Trophoblast cell (in vitro differentiated cells and primary cell): ENCODE measurements at regions not wholly inside any gene's neighbourhood (a gene's known extent, or its start where the extent isn't known, plus 50 kb on each side); places are given as distances from the start of the nearest gene placed in this dataset.

Experiments used
- DNase-seq, 2 donors: peaks; one replicate each; pipeline ENCODE4 v3.0.0-alpha.2; 2016
- H2AFZ ChIP-seq: 2 replicates; pipeline ENCODE4 v1.6.1; 2013; ENCODE audit warnings: low read length, moderate library complexity, mild to moderate bottlenecking; ENCODE audit not compliant: insufficient read depth, poor library complexity
- H2AK5ac ChIP-seq: 2 replicates; pipeline ENCODE4 v1.6.1; 2013; ENCODE audit warnings: mild to moderate bottlenecking, low read length
- H2BK120ac ChIP-seq: 2 replicates; pipeline ENCODE4 v1.6.1; 2013; ENCODE audit warnings: low read length, mild to moderate bottlenecking, moderate library complexity; ENCODE audit not compliant: insufficient read depth, poor library complexity
- H2BK12ac ChIP-seq: 2 replicates; pipeline ENCODE4 v1.6.1; 2013; ENCODE audit warnings: mild to moderate bottlenecking, low read length, moderate library complexity
- H2BK5ac ChIP-seq: 2 replicates; pipeline ENCODE4 v1.6.1; 2013; ENCODE audit warnings: low read length, low read depth, moderate library complexity, mild to moderate bottlenecking; ENCODE audit not compliant: poor library complexity
- H3K14ac ChIP-seq: 2 replicates; pipeline ENCODE4 v1.6.1; 2013; ENCODE audit warnings: mild to moderate bottlenecking, low read length
- H3K18ac ChIP-seq: 2 replicates; pipeline ENCODE4 v1.6.1; 2013; ENCODE audit warnings: mild to moderate bottlenecking, low read length
- H3K23ac ChIP-seq: 2 replicates; pipeline ENCODE4 v1.6.1; 2013; ENCODE audit warnings: low read length
- H3K27ac ChIP-seq: 2 replicates; pipeline ENCODE4 v1.5.1; 2013; ENCODE audit warnings: low read depth, mild to moderate bottlenecking, inconsistent platforms, low read length, moderate library complexity
- H3K27me3 ChIP-seq: 2 replicates; pipeline ENCODE4 v1.6.1; 2013; ENCODE audit warnings: inconsistent platforms, mild to moderate bottlenecking, low read length, moderate library complexity; ENCODE audit not compliant: insufficient read depth
- H3K36me3 ChIP-seq, 2 experiments: 1 replicate in 1 of 2; 2 replicates in 1 of 2; pipeline ENCODE4 v1.6.1; 2013; ENCODE audit warnings: low read length in 2 of 2, mild to moderate bottlenecking in 2 of 2, moderate library complexity in 1 of 2; ENCODE audit not compliant: insufficient read depth in 2 of 2, control insufficient read depth in 1 of 2
- H3K4ac ChIP-seq: 2 replicates; pipeline ENCODE4 v1.6.1; 2013; ENCODE audit warnings: low read depth, mild to moderate bottlenecking, low read length, moderate library complexity
- H3K4me1 ChIP-seq, 2 experiments: 1 replicate in 1 of 2; 2 replicates in 1 of 2; pipeline ENCODE4 v1.6.1; 2013; ENCODE audit warnings: low read length in 2 of 2, mild to moderate bottlenecking in 2 of 2, moderate library complexity in 1 of 2; ENCODE audit not compliant: insufficient read depth in 2 of 2, control insufficient read depth in 1 of 2
- H3K4me2 ChIP-seq: 2 replicates; pipeline ENCODE4 v1.6.1; 2013; ENCODE audit warnings: inconsistent platforms, mild to moderate bottlenecking, low read length, moderate library complexity
- H3K4me3 ChIP-seq: 2 replicates; pipeline ENCODE4 v1.5.1; 2013; ENCODE audit warnings: mild to moderate bottlenecking, low read depth, low read length, inconsistent platforms
- H3K79me1 ChIP-seq: one replicate; pipeline ENCODE4 v1.6.1; 2013; ENCODE audit warnings: low read length
- H3K79me2 ChIP-seq: 2 replicates; pipeline ENCODE4 v1.6.1; 2013; ENCODE audit warnings: low read length, mild to moderate bottlenecking; ENCODE audit not compliant: control insufficient read depth, insufficient read depth, poor library complexity
- H3K9ac ChIP-seq: 2 replicates; pipeline ENCODE4 v1.6.1; 2013; ENCODE audit warnings: mild to moderate bottlenecking, low read length
- H3K9me3 ChIP-seq: 2 replicates; pipeline ENCODE4 v1.6.1; 2013; ENCODE audit warnings: low read depth, mild to moderate bottlenecking, control low read depth, inconsistent platforms, low read length; ENCODE audit not compliant: insufficient read depth
- H4K12ac ChIP-seq: 2 replicates; pipeline ENCODE4 v1.6.1; 2013; ENCODE audit warnings: low read depth, mild to moderate bottlenecking, low read length, moderate library complexity
- H4K8ac ChIP-seq: 2 replicates; pipeline ENCODE4 v1.6.1; 2013; ENCODE audit warnings: low read depth, mild to moderate bottlenecking, low read length, moderate library complexity
- H4K91ac ChIP-seq: one replicate; pipeline ENCODE4 v1.6.1; 2013; ENCODE audit warnings: low read depth, mild to moderate bottlenecking, low read length, moderate library complexity
- WGBS: extraction: QIAGEN DNeasy Blood & Tissue Kit; methylation state at CpG from one replicate; pipeline ENCODE4 v1.1.7; 2013; ENCODE audit warnings: missing lambda C conversion rate; ENCODE audit not compliant: insufficient read length, insufficient coverage; ENCODE audit errors: extremely low coverage; 5-methylcytosine and 5-hydroxymethylcytosine counted together

- Histone ChIP-seq H2BK120ac (no peak overlapping the region), H3K14ac (no peak overlapping the region), H3K27ac (no peak overlapping the region), H2AK5ac (no peak overlapping the region), H3K27me3 (no peaks in the 10 kb centered on the region), H3K4me3 (no peak overlapping the region), H3K4me1 (no peaks in the 10 kb centered on the region), H4K91ac (no peak overlapping the region), H3K9me3 (no peaks in the 10 kb centered on the region), H2BK5ac (no peak overlapping the region), H3K9ac (no peak overlapping the region), H3K23ac (no peak overlapping the region), H2BK12ac (no peak overlapping the region), H3K36me3 (no peaks in the 10 kb centered on the region), H3K4me2 (no peak overlapping the region), H4K12ac (no peak overlapping the region), H3K4ac (no peak overlapping the region), H3K79me2 (no peaks in the 10 kb centered on the region), H3K18ac (no peak overlapping the region), H2AFZ (no peak overlapping the region), H4K8ac (no peak overlapping the region), H3K79me1 (no peaks in the 10 kb centered on the region)
- DNase-seq: no peak
- no CpG with 5 or more reads among the region's 2 CpGs for WGBS
These were observed 670.4 kb upstream of the GOT2 start for GRCh38 chr16:59404509-59404908.

- H3K9me3 ChIP-seq: no peaks in the 10 kb centered on the region
These were observed 666.7 kb upstream of the GOT2 start for GRCh38 chr16:59400830-59401229.

GRCh38 chr16:59397638-59398037, 663.5 kb upstream of the GOT2 start:
- H4K12ac ChIP-seq: no peak overlapping the region
- H3K14ac ChIP-seq: no peak overlapping the region
- H3K27me3 ChIP-seq: no peaks in the 10 kb centered on the region
- no peak overlapping the region for H2AK5ac ChIP-seq
- H2BK5ac ChIP-seq: no peak overlapping the region
- H2BK120ac ChIP-seq: no peak overlapping the region
- H3K18ac ChIP-seq: no peak overlapping the region
- no peak overlapping the region for H2AFZ ChIP-seq
- DNase-seq: no peak
- no peaks in the 10 kb centered on the region for H3K36me3 ChIP-seq
- H3K9me3 ChIP-seq: no peaks in the 10 kb centered on the region
- H2BK12ac ChIP-seq: no peak overlapping the region
- H3K27ac ChIP-seq: no peak overlapping the region
- H3K9ac ChIP-seq: no peak overlapping the region
- H3K4me1 ChIP-seq: no peaks in the 10 kb centered on the region
- no peak overlapping the region for H3K4me2 ChIP-seq
- no peak overlapping the region for H3K4ac ChIP-seq
- H3K4me3 ChIP-seq: no peak overlapping the region
- H3K23ac ChIP-seq: no peak overlapping the region
- no peaks in the 10 kb centered on the region for H3K79me2 ChIP-seq
- WGBS: no CpG with 5 or more reads among the region's 2 CpGs
- H4K91ac ChIP-seq: no peak overlapping the region
- H4K8ac ChIP-seq: no peak overlapping the region
- no peaks in the 10 kb centered on the region for H3K79me1 ChIP-seq

More at GRCh38 chr16:59400830-59401229, 666.7 kb upstream of the GOT2 start:
- no peak overlapping the region for H4K12ac ChIP-seq
- H3K27me3 ChIP-seq: no peaks in the 10 kb centered on the region
- no peak overlapping the region for H3K9ac ChIP-seq
- no peak for DNase-seq
- H2BK12ac ChIP-seq: no peak overlapping the region
- no peak overlapping the region for H4K91ac ChIP-seq
- H2AK5ac ChIP-seq: no peak overlapping the region
- no peak overlapping the region for H3K4ac ChIP-seq
- H2BK120ac ChIP-seq: no peak overlapping the region
- no peak overlapping the region for H3K23ac ChIP-seq
- H2AFZ ChIP-seq: no peak overlapping the region
- H3K27ac ChIP-seq: no peak overlapping the region
- H2BK5ac ChIP-seq: no peak overlapping the region
- no peak overlapping the region for H3K4me2 ChIP-seq
- H3K18ac ChIP-seq: no peak overlapping the region
- no peaks in the 10 kb centered on the region for H3K79me1 ChIP-seq
- no peaks in the 10 kb centered on the region for H3K4me1 ChIP-seq
- H3K4me3 ChIP-seq: no peak overlapping the region
- no peak overlapping the region for H4K8ac ChIP-seq
- H3K79me2 ChIP-seq: no peaks in the 10 kb centered on the region
- H3K36me3 ChIP-seq: no peaks in the 10 kb centered on the region
- H3K14ac ChIP-seq: no peak overlapping the region

GRCh38 chr16:59394526-59394925, 660.4 kb upstream of the GOT2 start:
- no peak overlapping the region for H2AFZ ChIP-seq
- no peak overlapping the region for H2BK12ac ChIP-seq
- no peak overlapping the region for H2BK5ac ChIP-seq
- no peak overlapping the region for H2BK120ac ChIP-seq
- no peak overlapping the region for H3K23ac ChIP-seq
- H3K9ac ChIP-seq: no peak overlapping the region
- H3K4ac ChIP-seq: no peak overlapping the region
- no peaks in the 10 kb centered on the region for H3K9me3 ChIP-seq
- H3K18ac ChIP-seq: no peak overlapping the region
- no peaks in the 10 kb centered on the region for H3K79me1 ChIP-seq
- H2AK5ac ChIP-seq: no peak overlapping the region
- no peak overlapping the region for H3K4me2 ChIP-seq
- DNase-seq: no peak
- H3K14ac ChIP-seq: no peak overlapping the region
- H3K79me2 ChIP-seq: no peaks in the 10 kb centered on the region
- no peak overlapping the region for H4K12ac ChIP-seq
- no peaks in the 10 kb centered on the region for H3K36me3 ChIP-seq
- H3K4me1 ChIP-seq: no peaks in the 10 kb centered on the region
- no peak overlapping the region for H3K4me3 ChIP-seq
- H3K27me3 ChIP-seq: no peaks in the 10 kb centered on the region
- no peak overlapping the region for H4K8ac ChIP-seq
- no peak overlapping the region for H4K91ac ChIP-seq
- no peak overlapping the region for H3K27ac ChIP-seq

GRCh38 chr16:59392911-59393310, 658.8 kb upstream of the GOT2 start:
- WGBS: no CpG with 5 or more reads among the region's 2 CpGs

More at GRCh38 chr16:59392911-59393310, 658.8 kb upstream of the GOT2 start:
- Histone ChIP-seq H3K27me3 (no peaks in the 10 kb centered on the region), H3K9me3 (no peaks in the 10 kb centered on the region), H3K4me2 (no peak overlapping the region), H2BK12ac (no peak overlapping the region), H3K79me1 (no peaks in the 10 kb centered on the region), H4K12ac (no peak overlapping the region), H3K4me1 (no peaks in the 10 kb centered on the region), H3K14ac (no peak overlapping the region), H2AFZ (no peak overlapping the region), H4K91ac (no peak overlapping the region), H3K4me3 (no peak overlapping the region), H3K79me2 (no peaks in the 10 kb centered on the region), H3K23ac (no peak overlapping the region), H3K27ac (no peak overlapping the region), H2AK5ac (no peak overlapping the region), H4K8ac (no peak overlapping the region), H2BK5ac (no peak overlapping the region), H2BK120ac (no peak overlapping the region), H3K18ac (no peak overlapping the region), H3K4ac (no peak overlapping the region), H3K9ac (no peak overlapping the region), H3K36me3 (no peaks in the 10 kb centered on the region)
- DNase-seq: no peak
